GM18870 (cell line): ENCODE measurements at regions not wholly inside any gene's neighbourhood (a gene's known extent, or its start where the extent isn't known, plus 50 kb on each side); places are given as distances from the start of the nearest gene placed in this dataset.
"Not testable (repeated sequence)": the region's sequence is repeated elsewhere in the genome, so short reads cannot be mapped to it uniquely, and the experiment has no call there.

Experiments used
- ATAC-seq: cut with Tn5 transposase; IDR thresholded peaks from one replicate; pipeline ENCODE4 v1.9.1; 2021; ENCODE audit warnings: moderate library complexity; ENCODE audit not compliant: unreplicated experiment

- ATAC-seq: no peak
These were observed 415.5 kb upstream of the PPP2R3A start for GRCh38 chr3:135549928-135550494.

DNA sequence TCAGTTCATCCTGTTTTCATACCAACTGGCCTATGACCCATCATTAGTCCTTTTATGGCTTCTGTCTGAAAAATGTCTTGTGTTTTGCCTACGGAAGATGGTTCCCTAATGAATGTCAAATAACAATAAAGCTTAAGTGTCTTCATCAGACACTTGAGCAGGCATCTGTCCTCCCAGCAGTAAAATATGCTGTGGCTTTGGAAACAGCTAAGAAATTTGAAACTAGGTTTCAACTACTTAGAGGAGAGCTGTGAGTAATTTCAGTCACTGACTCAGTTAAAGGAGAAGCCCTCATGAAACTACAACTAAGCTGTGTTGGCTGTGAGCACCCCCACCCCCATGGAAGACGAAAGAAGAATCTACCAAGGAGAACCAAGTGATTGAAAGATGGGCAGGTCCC lies 409.4 kb upstream of the PPP2R3A start:
- peak; percentile 43 for ATAC-seq

- ATAC-seq: no peak
These were observed 407.3 kb upstream of the PPP2R3A start for GRCh38 chr3:135558150-135558783.

- ATAC-seq: no peak
These were observed 406.6 kb upstream of the PPP2R3A start for GRCh38 chr3:135558906-135559305.

DNA sequence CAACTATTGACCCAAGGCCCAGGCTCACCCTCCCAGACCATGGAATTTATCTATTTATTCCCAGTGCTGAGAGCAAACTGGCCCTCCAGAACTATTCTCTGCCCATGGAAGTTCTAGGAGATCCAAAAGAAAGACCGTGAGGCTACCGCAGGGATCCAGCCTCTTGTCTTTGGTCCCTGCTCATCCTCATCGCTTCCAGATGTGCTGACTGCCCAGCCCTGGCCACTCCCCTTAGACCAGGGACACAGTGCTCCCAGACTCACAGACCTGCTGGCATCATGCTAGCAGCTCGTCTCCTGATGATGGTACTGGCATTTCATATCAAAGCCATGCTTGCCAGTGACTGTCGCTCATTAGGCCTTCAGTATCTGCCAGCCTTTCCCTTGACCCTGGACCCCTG lies 405.7 kb upstream of the PPP2R3A start:
- ATAC-seq: no peak

GRCh38 chr3:135560847-135561246 lies 404.7 kb upstream of the PPP2R3A start:
- ATAC-seq: no peak

GRCh38 chr3:135564696-135565095 lies 400.8 kb upstream of the PPP2R3A start:
- ATAC-seq: no peak

- no peak for ATAC-seq
These were observed 400.0 kb upstream of the PPP2R3A start for GRCh38 chr3:135565546-135565945.

DNA sequence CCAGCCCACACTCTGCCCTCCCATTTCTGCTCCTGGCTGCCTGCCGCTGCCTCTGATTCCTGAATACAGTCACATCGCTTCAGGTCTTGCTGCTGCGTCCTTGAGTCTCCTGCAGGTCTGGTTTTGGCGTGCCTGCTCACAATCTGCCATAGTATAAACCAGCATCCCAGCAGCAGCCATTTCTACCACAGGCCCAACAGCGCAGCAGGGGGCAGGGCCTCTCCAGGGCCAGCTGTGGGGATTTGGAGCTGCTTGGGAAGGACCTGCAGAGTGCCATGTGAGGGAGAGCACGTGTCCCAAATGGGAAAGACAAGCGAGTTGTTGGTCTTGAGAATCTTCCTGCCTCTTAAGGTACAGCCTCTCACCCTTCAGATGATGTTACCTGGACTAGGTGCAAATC lies 398.3 kb upstream of the PPP2R3A start:
- no peak for ATAC-seq

DNA sequence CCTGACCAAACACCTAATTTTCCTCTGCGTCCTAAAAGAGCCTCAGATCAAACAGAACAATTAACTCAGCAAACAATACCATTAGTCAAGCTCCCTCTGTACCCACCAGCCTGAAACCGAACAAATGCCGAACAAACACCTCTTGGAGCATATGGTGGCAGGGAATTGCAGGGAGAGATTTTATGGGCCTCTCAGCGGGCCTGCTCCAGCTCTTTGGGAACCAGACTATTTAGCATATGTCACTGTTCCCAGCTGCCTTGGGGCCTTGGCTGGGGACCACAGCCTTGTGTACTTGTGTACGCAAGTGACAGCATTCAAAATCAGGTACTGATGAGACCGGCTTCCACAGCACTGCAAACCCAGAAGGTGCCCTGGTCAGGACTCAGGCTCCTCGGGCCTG lies 388.8 kb upstream of the PPP2R3A start:
- no peak for ATAC-seq

- no peak for ATAC-seq
These were observed 383.7 kb upstream of the PPP2R3A start for GRCh38 chr3:135581806-135582205.

- ATAC-seq: no peak
These were observed 382.7 kb upstream of the PPP2R3A start for GRCh38 chr3:135582800-135583199.

GRCh38 chr3:135596563-135596962 lies 369.0 kb upstream of the PPP2R3A start:
- no peak for ATAC-seq

DNA sequence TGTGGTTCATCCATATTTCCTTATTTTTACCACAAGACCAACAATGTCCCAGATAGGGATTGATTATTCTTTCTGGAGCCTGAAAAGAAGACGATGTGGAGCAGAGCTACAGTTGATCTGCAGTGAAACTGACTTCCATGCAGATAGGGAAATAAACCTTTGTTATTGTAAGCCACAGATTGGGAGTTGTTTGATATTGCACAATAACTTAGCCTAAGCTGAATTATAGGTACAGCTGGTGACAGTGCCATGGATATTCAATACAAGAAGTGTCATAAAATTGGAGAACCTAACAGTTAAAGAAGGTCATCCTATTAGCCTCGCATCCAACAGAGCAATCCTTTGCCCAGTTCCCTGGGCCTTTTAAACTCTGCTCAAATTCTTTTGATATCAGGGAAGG lies 367.7 kb upstream of the PPP2R3A start:
- no peak for ATAC-seq

GRCh38 chr3:135598597-135598996 lies 366.9 kb upstream of the PPP2R3A start:
- ATAC-seq: no peak

GRCh38 chr3:135604512-135604911 lies 361.0 kb upstream of the PPP2R3A start:
- ATAC-seq: not testable (repeated sequence)

GRCh38 chr3:135618123-135618522 lies 347.4 kb upstream of the PPP2R3A start:
- no peak for ATAC-seq

GRCh38 chr3:135621184-135621920 lies 344.2 kb upstream of the PPP2R3A start:
- ATAC-seq: no peak

- ATAC-seq: no peak
These were observed 343.3 kb upstream of the PPP2R3A start for GRCh38 chr3:135622215-135622614.

GRCh38 chr3:135622656-135623055 lies 342.9 kb upstream of the PPP2R3A start:
- ATAC-seq: no peak

GRCh38 chr3:135623558-135623957 lies 342.0 kb upstream of the PPP2R3A start:
- no peak for ATAC-seq

GRCh38 chr3:135627057-135627456 lies 338.5 kb upstream of the PPP2R3A start:
- no peak for ATAC-seq
